AG08395 (cell line): ENCODE measurements at regions not wholly inside any gene's neighbourhood (a gene's known extent, or its start where the extent isn't known, plus 50 kb on each side); places are given as distances from the start of the nearest gene placed in this dataset.
"Not testable (repeated sequence)": the region's sequence is repeated elsewhere in the genome, so short reads cannot be mapped to it uniquely, and the experiment has no call there.

Experiments used
- DNase-seq: peaks from one replicate; pipeline ENCODE4 v3.0.0; 2012; ENCODE audit warnings: mixed read lengths, low spot score

DNA sequence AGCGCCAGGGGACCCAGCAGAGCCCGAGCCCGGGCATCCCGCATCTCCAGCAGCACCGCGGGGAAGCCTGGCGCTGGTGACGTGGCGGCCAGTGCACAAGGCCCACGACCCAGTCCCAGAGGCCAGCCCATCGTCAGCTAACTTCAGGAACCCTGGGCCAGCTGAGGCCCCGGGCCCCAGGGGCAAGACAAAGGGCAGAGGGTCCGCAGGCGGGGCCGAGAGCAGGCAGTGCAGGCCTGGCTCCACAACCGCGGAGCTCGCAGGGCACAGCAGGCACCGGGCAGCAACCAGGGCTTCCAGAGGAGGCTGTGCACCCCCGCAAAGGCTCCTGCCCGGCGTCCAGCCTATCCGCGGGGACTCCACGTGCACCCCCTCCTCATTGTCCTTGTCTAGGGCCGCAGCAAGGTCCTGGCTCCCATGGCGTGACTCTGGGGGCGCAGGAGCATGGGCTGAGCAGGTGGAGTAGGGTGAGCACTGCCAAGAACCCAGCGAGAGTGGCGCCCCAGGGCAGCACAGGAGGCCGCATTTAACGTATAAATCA lies 352.5 kb downstream of the KCNJ18 start:
- DNase-seq: not testable (repeated sequence)

GRCh38 chr17:22047521-22047920 lies 355.2 kb downstream of the KCNJ18 start:
- not testable (repeated sequence) for DNase-seq

DNA sequence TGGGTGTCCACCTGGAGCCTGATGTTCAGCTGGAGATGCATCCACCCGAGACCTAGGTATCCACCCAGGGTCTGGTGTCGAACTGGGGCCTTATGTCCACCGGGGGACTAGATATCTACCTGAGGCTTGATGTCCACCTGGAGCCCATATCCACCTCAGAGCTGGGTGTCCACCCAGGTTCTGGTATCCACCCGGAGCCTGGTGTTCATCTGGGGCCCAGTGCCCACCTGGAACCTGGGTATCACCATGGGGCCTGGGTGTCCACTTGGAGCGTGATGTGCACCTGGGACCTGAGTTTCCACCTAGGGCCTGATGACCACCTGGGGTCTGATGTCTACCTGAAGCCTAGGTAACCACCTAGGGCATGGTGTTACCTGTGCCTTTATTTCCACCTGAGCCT lies 355.9 kb downstream of the KCNJ18 start:
- not testable (repeated sequence) for DNase-seq

GRCh38 chr17:22050766-22051165 lies 358.4 kb downstream of the KCNJ18 start:
- DNase-seq: not testable (repeated sequence)

GRCh38 chr17:22052715-22053114 lies 360.4 kb downstream of the KCNJ18 start:
- not testable (repeated sequence) for DNase-seq

DNA sequence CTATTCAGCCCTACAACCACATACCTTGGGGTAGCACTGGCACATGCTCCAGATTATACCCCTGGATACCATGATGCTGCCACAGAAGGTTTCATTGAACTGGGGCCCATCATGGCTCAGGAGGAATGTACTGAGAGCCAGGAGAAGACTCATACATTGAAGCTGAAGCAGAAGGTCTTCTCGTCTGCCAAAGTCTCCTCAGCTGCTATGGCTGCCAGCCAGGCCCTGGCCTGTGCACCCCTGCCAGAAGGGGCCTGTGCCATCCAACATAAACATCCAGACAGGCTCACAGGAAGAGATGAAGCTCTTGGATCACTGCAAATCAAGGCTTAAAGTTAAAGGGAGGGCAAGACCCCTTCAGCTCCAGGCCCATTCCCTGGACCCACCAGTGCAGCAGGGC lies 364.2 kb downstream of the KCNJ18 start:
- DNase-seq: not testable (repeated sequence)

DNA sequence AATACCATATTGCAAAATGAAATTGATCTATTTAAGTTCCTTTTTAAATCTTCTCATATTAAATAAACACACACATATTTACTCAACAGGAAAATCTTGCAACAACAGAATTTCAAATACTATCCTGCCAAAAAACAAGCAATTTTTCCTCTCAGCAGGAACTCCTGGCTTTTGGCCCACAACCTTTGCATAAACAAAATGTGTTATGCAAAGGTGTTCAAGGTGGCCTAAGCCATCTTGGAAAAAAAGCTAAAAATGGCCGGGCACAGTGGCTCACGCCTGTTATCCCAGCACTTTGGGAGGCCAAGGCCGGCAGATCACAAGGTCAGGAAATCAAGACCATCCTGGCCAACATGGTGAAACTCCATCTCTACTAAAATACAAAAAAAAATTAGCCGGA lies 383.6 kb downstream of the KCNJ18 start:
- not testable (repeated sequence) for DNase-seq

DNA sequence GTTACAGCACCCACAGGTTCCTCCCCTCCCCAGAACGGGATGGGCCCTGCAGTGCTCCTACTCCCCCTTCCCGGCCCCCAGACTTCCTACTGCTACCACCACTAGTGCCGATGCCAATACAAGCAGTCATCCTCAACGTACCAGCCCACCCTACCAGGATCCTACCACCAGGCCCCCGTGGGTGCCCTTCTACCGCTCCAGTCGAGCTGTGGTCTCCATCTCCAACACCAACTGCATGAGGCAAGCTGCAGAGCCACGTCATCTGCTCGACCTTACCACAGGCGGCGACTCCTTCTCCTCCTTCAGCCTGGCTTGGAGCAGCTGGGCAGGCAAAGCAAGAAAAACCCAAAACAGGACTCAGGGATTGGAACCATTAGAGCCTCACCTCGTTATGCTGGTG lies 396.3 kb downstream of the KCNJ18 start:
- not testable (repeated sequence) for DNase-seq

- DNase-seq: no peak
Observed at GRCh38 chr17:22090263-22090935, 398.1 kb downstream of the KCNJ18 start.

DNA sequence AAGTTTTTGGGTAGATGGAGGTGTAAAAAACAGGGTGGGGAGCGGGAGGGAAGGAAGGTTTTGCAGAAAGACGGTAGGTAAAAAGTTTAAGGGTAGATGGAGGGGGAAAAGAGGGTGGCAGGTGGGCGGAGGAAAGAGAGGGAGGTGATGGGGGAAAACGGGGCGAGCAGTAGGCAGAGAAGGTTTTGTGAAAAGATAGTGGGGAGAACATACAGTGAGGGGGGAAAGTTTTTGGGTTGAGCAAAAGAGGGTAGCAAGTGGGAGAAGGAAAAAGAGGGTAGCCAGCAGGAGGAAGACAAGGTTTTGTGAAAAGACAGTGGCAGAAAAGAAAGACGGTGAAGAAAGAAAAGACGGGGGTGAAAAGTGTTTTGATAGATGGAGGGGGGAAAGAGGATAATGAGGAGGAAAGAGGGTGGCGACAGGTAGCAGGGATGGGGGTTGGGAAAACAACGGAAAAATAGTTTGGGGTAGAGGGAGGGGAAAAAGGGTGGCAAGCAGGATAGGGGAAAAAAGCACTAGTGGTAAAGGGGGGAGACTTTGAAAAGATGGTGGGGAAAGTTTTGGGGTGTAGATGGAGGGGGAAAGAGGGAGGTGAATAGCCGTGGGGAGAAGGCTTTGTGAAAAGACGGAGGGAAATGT lies 398.8 kb downstream of the KCNJ18 start:
- DNase-seq: not testable (repeated sequence)

DNA sequence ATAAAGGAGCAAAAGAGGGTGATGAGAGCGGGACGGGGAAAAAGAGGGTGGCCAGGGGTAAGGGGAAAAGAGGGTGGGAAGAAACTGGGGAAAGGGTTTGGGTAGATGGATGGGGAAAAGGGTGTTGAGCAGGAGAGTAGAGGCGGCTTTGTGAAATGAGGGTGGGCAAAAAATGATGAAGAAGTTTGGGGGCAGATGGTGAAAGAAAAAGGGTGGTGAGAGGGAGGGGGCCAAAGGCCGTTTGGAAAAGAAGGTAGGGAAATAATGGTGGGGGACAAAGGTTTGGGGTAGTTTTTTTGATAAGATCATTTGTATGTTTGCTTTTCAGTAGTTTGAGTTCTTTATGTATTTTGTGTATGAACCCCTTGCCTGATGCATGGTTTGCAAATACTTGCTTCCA lies 399.5 kb downstream of the KCNJ18 start:
- not testable (repeated sequence) for DNase-seq

DNA sequence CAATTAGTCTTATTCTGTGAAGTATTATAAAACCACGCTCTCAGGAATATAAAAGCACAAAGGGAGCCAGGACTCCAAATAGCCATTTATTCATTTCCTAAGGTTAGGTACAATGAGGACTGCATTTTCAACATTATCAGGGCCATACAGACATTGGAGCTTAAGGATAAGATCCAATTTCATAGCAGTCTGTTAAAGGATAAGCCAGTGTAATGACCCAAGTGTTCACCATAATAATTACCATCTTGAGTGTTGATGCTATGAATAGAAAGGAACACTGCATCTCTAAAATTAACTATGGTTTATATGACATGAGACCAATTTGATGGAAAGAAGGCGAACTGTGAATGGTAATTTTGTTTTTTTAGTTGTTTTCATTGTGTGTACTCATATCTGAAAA lies 403.1 kb downstream of the KCNJ18 start:
- DNase-seq: not testable (repeated sequence)

DNA sequence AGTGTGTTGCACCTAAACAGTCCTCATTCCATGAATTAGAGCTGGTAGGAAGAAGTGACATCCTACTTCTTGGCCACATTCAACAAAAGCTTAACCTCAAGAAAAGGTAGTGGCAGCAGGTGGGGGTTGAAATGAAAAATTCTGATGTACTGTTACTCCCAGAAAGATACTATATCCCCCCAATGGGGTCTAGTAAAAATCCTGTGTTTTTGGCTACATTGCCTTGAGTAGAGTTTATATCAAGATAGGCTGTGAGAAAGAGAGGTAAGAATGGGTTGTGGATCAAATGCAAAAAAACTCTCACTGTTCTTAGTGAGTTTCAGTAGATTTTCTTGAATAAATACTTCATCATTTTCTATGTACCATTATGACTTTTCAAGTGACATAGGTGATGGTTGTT lies 407.3 kb downstream of the KCNJ18 start:
- not testable (repeated sequence) for DNase-seq

- DNase-seq: no peak
Observed at GRCh38 chr17:22102177-22102576, 409.9 kb downstream of the KCNJ18 start.

DNA sequence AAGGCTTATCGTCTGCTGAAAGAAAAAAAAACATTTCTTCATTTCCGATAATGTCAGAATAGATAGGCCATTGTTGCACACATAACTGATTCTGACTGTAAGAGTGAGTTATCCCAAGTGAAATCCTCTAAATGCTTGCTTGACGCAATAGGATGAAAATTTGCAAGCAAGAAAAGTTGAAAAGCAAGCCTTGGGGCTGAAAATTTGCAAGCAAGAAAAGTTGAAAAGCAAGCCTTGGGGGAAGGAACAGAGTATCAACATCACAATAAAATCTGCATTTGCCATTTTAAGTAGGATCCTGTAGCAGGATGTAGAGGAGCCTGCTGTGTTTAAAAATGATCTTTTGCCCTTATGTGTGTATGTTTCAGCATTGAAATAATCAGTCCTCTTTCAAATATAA lies 424.4 kb downstream of the KCNJ18 start:
- not testable (repeated sequence) for DNase-seq

GRCh38 chr17:22117401-22117800 lies 425.1 kb downstream of the KCNJ18 start:
- DNase-seq: not testable (repeated sequence)

GRCh38 chr17:22119016-22119415 lies 426.7 kb downstream of the KCNJ18 start:
- DNase-seq: not testable (repeated sequence)

DNA sequence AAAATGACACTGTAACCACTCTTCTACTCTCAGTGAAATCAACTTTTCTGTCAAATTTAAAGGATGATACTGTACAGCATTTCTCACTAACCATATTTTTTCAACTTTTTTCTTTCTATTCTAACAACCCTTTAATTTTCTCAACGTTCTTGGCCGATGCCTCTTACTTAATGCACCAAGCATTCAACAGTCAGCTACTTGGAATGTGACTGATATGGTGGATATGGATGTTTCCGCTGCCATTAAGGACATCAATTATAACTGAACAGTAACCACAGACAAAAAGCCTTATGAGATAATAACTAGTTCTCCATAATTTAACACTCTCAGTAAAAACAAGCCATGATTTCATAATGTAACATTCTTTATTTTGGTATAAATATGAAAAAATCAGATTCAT lies 427.4 kb downstream of the KCNJ18 start:
- not testable (repeated sequence) for DNase-seq

DNA sequence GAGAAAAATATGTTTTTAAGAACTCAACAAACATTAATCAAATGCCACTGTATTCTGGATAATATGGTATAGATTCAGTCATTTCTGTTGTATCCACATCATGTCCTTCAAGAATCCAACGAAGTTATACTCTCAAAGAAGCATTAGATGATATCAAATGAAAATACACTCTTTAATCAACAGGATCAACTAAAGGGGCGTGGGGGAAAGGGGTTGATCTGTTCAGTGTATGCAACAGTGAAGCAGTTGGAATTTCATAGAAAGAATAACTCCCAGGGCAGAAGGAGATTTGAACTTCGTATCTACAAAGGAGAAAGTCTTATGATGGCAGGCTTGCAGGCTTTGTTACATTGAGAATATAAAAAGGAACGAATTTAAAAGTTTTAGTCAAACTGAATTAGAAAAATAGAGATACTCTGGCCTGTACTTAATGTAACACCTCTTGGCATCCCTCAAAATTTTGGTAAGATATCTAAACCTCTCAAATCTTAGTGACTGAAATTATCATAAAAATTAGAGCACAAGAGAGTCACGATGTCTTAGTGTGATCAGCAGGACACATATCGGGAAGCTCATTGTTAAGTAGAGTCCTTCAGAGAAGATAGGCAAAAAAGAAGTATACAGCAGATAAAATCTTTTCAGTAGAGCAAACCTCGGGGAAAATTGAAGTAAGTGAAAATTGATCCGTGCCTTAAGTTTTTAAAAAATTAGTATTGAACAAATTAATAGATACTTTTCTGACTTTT lies 431.4 kb downstream of the KCNJ18 start:
- DNase-seq: no peak

DNA sequence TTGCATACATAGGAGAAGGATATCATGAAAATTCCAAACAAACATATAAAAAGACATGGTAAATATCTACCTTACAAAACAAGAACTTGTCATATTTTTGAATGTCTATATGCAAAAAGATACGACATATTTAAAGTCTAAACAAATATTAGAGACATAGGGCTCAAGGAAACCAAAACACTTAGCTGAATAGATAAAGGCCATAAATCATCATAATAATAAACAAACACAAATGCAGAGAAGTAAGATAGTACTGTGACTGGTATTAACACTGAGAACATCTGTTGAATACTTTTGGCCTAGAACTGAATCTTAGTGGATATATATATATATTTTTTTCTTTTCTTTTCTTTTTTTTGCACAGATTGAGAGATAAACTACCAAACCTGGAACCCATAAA lies 435.8 kb downstream of the KCNJ18 start:
- DNase-seq: no peak

DNA sequence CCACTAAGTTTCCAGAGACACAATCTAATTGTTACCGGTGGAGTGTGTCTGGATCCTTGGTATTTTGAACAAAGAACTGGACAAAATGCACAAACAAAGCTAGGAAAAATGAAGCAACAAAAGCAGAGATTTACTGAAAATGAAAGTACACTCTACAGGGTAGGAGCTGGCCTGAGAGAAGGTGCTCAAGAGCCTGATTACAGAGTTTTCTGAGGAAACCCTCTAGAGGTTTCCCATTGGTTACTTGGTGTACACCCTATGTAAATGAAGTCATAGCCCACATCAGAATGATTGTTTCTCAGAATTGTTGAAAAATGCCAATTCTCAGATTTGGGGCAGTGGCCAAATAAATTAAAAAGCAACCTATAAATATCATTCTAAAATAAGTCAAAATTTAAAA lies 436.4 kb downstream of the KCNJ18 start:
- no peak for DNase-seq

DNA sequence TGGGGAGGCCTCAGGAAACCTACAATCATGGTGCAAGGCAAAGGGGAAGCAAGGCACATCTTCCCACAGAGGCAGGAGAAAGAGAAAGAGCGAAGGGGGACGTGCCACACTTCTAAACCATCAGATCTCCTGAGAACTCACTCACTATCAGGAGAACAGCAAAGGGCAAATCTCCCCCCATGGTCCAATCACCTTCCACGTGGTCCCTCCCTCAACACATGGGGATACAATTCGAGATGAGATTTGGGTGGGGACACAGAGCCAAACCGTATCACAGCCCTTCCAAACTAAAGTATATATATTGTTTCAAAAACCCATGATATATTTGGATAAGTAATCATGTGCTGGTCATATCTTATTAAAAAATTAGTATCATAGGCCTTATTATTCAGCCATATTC lies 437.6 kb downstream of the KCNJ18 start:
- DNase-seq: not testable (repeated sequence)

DNA sequence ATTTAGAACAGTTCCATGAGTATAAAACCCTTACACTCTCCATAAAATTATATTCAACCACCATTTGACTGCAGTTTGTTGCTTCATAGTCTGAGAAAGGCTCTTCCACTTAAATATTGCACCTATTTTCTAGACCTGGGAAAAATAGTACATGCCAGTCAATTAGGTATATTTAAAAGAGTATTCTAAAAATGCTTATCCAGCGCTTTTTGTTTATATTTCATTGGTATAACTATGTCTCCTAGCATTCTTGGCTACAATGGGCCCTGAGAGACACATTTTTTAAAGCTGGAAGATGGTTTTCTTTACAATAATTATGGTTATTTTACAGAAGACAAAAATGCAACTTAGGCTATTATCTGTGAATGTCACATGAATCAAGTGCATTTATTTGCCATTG lies 439.4 kb downstream of the KCNJ18 start:
- no peak for DNase-seq
